HepG2 (cell line): ENCODE measurements at regions not wholly inside any gene's neighbourhood (a gene's known extent, or its start where the extent isn't known, plus 50 kb on each side); places are given as distances from the start of the nearest gene placed in this dataset.

Experiments
- ATF7-NPFF ChIP-seq: sonication (generic); formaldehyde crosslinking; IDR thresholded peaks from 2 replicates; pipeline ENCODE4 v1.8.1; 2023; ENCODE audit warnings: mild to moderate bottlenecking, low read depth, missing genetic modification reagents, moderate library complexity
- CCAR2 ChIP-seq: fragments of 200-400 bp; formaldehyde crosslinking; optimal IDR thresholded peaks from 2 replicates; pipeline ENCODE3; 2018; ENCODE audit warnings: low read depth, mild to moderate bottlenecking, low read length, moderate library complexity
- HOXD1 ChIP-seq: sonication (generic); formaldehyde crosslinking; IDR thresholded peaks from 2 replicates; pipeline ENCODE4 v1.5.0; 2020; ENCODE audit warnings: missing genetic modification reagents
- KAT8 ChIP-seq: IDR thresholded peaks from 2 replicates; pipeline ENCODE4 v1.6.1; 2016; ENCODE audit warnings: missing genetic modification reagents, missing compliant biosample characterization
- NFYC ChIP-seq: IDR thresholded peaks from 2 replicates; pipeline ENCODE4 v1.6.1; 2016; ENCODE audit warnings: missing genetic modification reagents, missing compliant biosample characterization
- PITX1 ChIP-seq: sonication (generic); formaldehyde crosslinking; IDR thresholded peaks from 2 replicates; pipeline ENCODE4 v1.5.1; 2020; ENCODE audit warnings: mild to moderate bottlenecking, missing genetic modification reagents
- POLR2AphosphoS2 ChIP-seq: IDR thresholded peaks from 2 replicates; pipeline ENCODE4 v1.6.1; 2011; ENCODE audit warnings: low read depth, low read length, improper control_type of control experiment
- RFX1 ChIP-seq: fragments of 450-650 bp; IDR thresholded peaks from 2 replicates; pipeline ENCODE4 v1.6.1; 2017
- SETDB1 ChIP-seq: sonication (generic); formaldehyde crosslinking; IDR thresholded peaks from 2 replicates; pipeline ENCODE4 v1.5.1; 2020; ENCODE audit warnings: missing genetic modification reagents, mild to moderate bottlenecking, borderline replicate concordance
- SYNCRIP ChIP-seq: fragments of 200-400 bp; formaldehyde crosslinking; IDR thresholded peaks from 2 replicates; pipeline ENCODE4 v1.6.1; 2018; ENCODE audit warnings: mild to moderate bottlenecking, low read depth, low read length; ENCODE audit not compliant: insufficient read depth
- ZC3H13 ChIP-seq: sonication (generic); formaldehyde crosslinking; IDR thresholded peaks from 2 replicates; pipeline ENCODE4 v1.8.1; 2023; ENCODE audit warnings: mild to moderate bottlenecking, missing genetic modification reagents, moderate library complexity
- ZNF230 ChIP-seq: sonication (generic); formaldehyde crosslinking; IDR thresholded peaks from 2 replicates; pipeline ENCODE4 v1.4.0; 2020; ENCODE audit warnings: mild to moderate bottlenecking, missing genetic modification reagents
- ZNF260 ChIP-seq: sonication (generic); formaldehyde crosslinking; IDR thresholded peaks from 2 replicates; pipeline ENCODE4 v1.4.0; 2020; ENCODE audit warnings: missing genetic modification reagents, low read depth, mild to moderate bottlenecking, borderline replicate concordance
- ZNF546 ChIP-seq: sonication (generic); formaldehyde crosslinking; conservative IDR thresholded peaks from 2 replicates; pipeline ENCODE4 v1.8.1; 2023; ENCODE audit warnings: mild to moderate bottlenecking, missing genetic modification reagents
- ZNF605 ChIP-seq: sonication (generic); formaldehyde crosslinking; IDR thresholded peaks from 2 replicates; pipeline ENCODE4 v1.8.0; 2022; ENCODE audit warnings: mild to moderate bottlenecking, missing genetic modification reagents
- ZNF687 ChIP-seq: sonication (generic); formaldehyde crosslinking; IDR thresholded peaks from 2 replicates; pipeline ENCODE4 v1.5.1; 2020; ENCODE audit warnings: mild to moderate bottlenecking, missing genetic modification reagents, moderate library complexity
- ZNF713 ChIP-seq: sonication (generic); formaldehyde crosslinking; IDR thresholded peaks from 2 replicates; pipeline ENCODE4 v1.4.0; 2020; ENCODE audit warnings: mild to moderate bottlenecking, missing genetic modification reagents
- TF ChIP-seq, protein P1 (sequence below): sonication (generic); formaldehyde crosslinking; IDR thresholded peaks from 2 replicates; pipeline ENCODE4 v1.5.1; 2020; ENCODE audit warnings: missing genetic modification reagents, mild to moderate bottlenecking, borderline replicate concordance
- TF ChIP-seq, protein P2 (sequence below): IDR thresholded peaks from 2 replicates; pipeline ENCODE4 v1.6.1; 2018; ENCODE audit warnings: missing genetic modification reagents, mild to moderate bottlenecking, missing compliant biosample characterization
- TF ChIP-seq, protein P3 (sequence below): sonication (generic); formaldehyde crosslinking; IDR thresholded peaks from 2 replicates; pipeline ENCODE4 v1.5.0; 2020; ENCODE audit warnings: mild to moderate bottlenecking, missing genetic modification reagents, moderate library complexity
- TF ChIP-seq, protein P4 (sequence below): sonication (generic); formaldehyde crosslinking; IDR thresholded peaks from 2 replicates; pipeline ENCODE4 v1.8.1; 2023; ENCODE audit warnings: mild to moderate bottlenecking, inconsistent platforms, moderate library complexity, missing genetic modification reagents, borderline replicate concordance

DNA sequence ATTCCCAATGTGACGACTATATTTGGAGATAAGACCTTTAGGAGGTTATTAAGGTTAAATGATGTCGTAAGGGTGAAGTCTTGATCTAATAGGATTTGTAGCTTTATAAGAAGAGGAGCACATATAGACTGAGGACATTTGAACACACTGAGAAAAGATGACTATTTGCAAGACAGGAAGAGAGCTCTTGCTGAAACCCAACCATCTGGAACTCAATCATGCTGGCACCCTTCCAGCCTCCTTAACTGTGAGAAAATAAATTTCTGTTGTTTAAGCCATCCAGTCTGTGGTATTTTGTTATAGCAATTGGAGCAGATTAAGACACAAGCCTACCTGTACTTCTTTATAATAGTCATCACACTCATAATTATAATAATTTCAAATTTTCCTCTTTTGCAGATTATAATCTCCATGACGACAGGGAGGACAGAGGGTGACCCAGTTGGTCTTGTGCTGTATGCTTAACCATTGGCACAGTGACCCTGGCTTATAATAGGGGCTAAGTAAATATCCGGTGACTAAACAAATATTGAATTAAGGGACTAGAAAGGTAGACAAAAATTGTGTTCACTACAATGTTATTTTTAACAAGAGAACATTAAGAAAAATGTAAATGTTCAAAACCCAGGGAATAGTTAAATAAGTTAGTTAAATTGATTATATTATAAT, 206.4 kb upstream of the HDDC2 start (continued):
- TF ChIP-seq, protein P1, sequence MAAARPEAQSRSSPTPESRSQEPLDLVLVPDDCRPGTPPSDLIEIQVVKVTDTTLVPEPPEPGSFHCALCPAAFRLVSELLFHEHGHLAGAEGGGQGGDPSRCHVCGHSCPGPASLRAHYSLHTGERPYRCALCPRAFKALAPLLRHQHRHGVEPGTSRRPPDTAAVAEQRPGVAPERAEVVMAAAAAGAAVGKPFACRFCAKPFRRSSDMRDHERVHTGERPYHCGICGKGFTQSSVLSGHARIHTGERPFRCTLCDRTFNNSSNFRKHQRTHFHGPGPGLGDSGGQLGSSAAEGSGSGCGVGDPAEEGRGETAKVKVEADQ (CRISPR knock-in tag) = no peak
- TF ChIP-seq NFYC (CRISPR knock-in tag) (no peak), ATF7-NPFF (CRISPR knock-in tag) (no peak), ZNF687 (CRISPR knock-in tag) (no peak), POLR2AphosphoS2 (no peak), ZNF546 (no peak), RFX1 (0 out of 2 replicates have a peak, but pooled peaks have one; percentile 32), ZNF260 (no peak), PITX1 (no peak), KAT8 (CRISPR knock-in tag) (no peak), ZNF713 (CRISPR knock-in tag) (no peak), SYNCRIP (no peak), ZNF605 (no peak), ZC3H13 (CRISPR knock-in tag) (no peak), ZNF230 (CRISPR knock-in tag) (no peak), CCAR2 (no peak), HOXD1 (CRISPR knock-in tag) (no peak), SETDB1 (CRISPR knock-in tag) (no peak)
- TF ChIP-seq, protein P2, sequence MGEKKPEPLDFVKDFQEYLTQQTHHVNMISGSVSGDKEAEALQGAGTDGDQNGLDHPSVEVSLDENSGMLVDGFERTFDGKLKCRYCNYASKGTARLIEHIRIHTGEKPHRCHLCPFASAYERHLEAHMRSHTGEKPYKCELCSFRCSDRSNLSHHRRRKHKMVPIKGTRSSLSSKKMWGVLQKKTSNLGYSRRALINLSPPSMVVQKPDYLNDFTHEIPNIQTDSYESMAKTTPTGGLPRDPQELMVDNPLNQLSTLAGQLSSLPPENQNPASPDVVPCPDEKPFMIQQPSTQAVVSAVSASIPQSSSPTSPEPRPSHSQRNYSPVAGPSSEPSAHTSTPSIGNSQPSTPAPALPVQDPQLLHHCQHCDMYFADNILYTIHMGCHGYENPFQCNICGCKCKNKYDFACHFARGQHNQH (CRISPR knock-in tag) = 0 out of 2 replicates have a peak, but pooled peaks have one; percentile 47
- TF ChIP-seq, protein P3, sequence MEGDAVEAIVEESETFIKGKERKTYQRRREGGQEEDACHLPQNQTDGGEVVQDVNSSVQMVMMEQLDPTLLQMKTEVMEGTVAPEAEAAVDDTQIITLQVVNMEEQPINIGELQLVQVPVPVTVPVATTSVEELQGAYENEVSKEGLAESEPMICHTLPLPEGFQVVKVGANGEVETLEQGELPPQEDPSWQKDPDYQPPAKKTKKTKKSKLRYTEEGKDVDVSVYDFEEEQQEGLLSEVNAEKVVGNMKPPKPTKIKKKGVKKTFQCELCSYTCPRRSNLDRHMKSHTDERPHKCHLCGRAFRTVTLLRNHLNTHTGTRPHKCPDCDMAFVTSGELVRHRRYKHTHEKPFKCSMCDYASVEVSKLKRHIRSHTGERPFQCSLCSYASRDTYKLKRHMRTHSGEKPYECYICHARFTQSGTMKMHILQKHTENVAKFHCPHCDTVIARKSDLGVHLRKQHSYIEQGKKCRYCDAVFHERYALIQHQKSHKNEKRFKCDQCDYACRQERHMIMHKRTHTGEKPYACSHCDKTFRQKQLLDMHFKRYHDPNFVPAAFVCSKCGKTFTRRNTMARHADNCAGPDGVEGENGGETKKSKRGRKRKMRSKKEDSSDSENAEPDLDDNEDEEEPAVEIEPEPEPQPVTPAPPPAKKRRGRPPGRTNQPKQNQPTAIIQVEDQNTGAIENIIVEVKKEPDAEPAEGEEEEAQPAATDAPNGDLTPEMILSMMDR (CRISPR knock-in tag) = no peak
- TF ChIP-seq, protein P4, sequence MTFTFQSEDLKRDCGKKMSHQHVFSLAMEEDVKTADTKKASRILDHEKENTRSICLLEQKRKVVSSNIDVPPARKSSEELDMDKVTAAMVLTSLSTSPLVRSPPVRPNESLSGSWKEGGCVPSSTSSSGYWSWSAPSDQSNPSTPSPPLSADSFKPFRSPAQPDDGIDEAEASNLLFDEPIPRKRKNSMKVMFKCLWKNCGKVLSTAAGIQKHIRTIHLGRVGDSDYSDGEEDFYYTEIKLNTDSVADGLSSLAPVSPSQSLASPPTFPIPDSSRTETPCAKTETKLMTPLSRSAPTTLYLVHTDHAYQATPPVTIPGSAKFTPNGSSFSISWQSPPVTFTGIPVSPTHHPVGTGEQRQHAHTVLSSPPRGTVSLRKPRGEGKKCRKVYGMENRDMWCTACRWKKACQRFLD = no peak
